Stimulated activated CD4-positive, alpha-beta T cell treated with anti-CD3 and anti-CD28 coated beads, Interleukin-1b, Interleukin-23, amount 100 ng/mL, for 4 hours (primary cell): ENCODE measurements at regions not wholly inside any gene's neighbourhood (a gene's known extent, or its start where the extent isn't known, plus 50 kb on each side); places are given as distances from the start of the nearest gene placed in this dataset.
"Not testable (repeated sequence)": the region's sequence is repeated elsewhere in the genome, so short reads cannot be mapped to it uniquely, and the experiment has no call there.

Source experiments
- DNase-seq, 2 donors: peaks; one replicate each; pipeline ENCODE4 v3.0.0-alpha.2; 2020; ENCODE audit warnings: low read depth in 2 of 2

DNA sequence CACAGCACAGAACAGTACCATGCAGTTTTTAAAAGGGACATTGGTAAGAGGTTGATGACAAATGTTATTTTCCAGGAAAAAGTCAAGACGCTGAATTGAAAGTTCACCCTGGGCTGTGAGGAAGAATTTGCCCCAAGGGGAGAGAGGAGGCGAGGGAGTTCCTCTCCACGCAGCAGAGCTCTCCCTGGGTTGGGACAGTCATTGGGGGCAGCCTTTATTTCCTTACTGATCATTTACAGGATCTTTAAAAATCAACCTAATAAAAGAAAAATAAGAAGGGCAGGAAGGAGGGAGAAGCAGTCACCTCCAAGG, 49.9 kb upstream of the WNT7B start:
- DNase-seq = no peak

DNA sequence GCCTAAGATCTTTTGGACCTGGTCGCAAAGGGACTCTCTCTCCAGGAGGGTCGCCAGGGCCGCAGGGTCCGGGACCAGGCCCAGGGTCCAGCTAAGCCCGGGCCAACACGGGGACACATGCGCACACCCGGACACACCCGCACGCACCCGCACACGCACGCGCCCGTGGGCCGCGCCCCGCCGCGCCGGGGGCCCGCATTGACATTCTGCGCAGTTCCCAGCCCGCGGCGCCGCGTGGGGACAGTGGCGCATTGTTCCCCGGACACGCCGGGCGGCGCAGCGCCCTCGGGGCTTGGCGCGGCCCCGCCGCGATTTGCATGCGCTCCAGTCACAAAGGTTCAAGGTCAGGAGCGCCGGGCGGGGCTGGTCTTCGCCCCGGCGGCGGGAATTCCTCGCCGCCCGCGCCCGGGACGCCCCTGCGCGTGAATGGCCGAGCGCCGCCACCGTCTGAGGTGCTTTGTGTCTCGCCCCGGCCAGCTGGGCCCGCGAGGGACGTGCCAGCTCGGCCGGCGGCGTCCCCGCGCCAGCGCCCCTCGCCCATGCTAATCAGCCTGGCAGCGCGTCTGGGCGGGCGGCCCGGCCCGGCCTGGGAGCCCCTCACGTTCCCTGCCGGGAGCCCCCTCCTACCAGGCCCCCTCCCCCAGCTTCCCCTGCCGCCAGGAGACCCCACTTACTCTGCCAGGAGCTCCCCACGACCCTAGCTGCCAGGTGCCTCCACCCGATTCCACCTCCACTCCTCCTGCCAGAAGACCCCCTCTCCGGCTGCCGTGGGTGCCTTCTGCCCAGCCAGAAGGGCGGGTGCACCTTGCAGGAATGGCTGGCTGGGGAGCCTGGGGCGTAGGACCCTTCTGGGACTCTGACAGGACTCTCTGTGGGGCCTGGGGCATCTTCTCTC, 50.5 kb upstream of the WNT7B start:
- DNase-seq = no peak

DNA sequence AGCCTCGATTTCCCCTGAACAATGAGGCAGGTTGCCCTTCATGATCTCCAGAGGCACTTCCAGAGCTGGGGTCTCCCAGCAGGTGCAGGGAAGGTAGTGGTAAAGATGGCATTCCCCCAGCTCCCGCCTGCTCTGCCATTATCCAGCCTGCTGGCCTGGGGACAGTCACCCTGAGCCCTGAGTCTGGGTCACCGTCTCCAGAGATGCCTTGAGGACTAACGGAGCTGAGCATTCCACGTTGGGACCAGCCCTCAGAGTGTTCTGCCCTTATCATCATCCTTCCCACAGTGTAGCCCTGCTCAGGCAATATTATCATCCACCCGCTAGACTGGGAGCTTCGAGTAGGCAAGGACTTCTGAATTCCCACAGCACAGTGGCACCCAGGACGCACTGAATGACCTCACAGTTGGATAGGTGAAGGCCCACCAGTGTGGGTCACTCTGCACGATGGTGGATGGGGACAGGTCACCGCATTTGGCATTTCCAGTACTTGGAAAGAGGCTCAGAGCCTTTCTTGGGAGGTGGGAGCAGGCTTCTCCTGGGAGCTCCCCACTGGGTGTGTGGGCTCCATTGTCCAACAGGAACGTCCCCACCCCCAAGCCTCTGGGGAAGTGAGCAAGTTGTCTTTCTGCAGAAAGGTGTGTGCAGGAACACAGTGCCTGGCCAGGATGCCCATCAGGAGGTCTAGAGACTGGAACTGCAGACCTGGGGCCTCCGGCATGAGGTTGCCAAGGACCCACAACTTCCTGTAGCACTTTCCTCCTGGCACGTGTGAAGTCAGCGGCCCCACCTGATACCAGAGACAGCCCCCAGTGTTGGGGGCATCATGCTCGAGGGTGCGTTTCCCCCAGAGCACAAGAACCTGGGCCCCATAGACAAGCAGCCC, 51.4 kb upstream of the WNT7B start:
- DNase-seq = no peak

DNA sequence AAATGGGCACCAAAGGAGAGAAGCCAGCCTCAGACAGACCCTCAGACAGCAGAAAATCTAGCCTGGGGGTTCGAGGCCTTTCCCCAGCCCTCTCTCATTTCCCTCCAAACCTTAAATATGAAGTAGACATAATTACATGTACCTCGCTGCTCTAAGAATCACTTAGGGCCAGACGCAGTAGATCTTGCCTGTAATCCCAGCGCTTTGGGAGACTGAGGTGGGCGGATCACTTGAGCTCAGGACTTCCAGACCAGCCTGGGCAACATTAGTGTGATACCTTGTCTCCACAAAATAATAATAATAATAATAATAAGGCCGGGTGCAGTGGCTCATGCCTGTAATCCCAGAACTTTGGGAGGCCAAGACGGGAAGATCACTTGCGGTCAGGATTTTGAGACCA, 52.1 kb upstream of the WNT7B start:
- DNase-seq = no peak

DNA sequence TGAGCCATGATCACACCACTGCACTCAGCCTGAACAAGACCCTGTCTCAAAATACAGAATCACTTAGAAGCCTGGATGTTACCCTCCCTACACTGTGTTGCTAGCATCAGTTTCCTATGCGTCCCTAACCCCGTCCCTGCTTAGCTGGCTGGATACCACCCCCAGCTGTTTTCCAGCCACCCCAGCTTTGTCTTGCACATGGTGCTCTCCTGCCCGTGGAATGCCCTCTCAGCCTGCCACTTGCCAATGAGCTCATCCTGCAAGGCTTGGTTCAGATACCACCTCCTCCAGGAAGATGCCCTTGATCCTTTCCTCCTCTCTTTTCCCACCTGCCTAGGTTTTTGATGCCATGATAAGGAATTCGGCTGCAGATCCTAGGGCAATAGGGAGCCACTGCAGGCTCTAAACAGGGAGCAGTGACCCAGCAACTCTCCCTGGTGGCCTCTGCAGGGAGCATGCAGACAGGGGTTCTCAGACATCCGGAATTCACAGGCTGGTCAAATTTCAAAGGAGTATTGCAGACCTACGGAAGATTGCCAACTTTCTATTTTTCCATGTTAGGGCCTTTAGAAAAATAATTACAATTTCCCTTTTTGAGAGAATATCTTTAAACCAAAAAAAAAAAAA, 52.7 kb upstream of the WNT7B start:
- DNase-seq = no peak

DNA sequence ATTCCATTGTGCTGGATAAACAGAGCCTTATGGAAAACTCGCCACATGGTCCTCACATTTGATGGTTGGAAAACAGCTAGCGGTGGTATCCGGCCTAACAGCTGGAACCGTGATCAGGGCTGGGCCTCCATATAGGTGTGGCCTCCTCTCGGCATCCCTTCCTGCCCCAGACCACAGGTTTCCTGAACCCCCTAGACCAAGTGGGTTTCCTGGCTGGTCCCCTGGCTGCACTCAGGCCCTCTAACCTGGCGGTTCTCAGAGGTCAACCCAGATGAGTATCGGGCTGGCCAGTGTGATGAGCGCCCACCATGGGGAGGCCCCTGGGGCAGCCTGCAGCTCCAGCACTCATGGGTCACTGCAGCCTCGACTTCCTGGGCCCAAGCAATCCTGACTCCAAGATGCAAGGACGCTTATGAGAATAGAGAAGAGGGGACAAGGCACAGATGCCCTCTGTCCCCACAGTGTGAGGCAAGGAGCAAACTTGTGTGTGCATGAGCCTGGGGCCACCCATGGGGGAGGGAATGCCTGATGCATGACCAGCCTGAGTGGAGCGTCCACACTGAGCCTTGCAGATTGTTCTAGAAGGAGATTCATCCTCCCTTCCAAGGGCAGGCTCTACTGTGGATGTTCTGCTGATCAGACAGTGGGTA, 53.4 kb upstream of the WNT7B start:
- DNase-seq = no peak

DNA sequence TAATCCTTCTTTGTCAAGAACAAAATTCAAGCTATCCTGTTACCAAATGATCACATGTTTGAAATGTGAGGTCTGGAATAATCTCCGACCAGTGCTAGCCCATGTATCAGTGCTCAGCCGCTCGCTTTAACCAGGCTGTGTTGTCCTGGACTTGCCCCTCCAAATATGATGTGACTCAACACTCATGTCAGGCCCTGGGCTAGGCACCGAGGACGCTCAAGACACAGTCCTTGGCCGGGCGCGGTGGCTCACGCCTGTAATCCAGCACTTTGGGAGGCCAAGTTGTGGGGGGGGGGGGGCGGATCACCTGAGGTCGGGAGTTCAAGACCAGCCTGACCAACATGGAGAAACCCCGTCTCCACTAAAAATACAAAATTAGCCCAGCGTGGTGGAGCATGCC, 54.1 kb upstream of the WNT7B start:
- no peak for DNase-seq

DNA sequence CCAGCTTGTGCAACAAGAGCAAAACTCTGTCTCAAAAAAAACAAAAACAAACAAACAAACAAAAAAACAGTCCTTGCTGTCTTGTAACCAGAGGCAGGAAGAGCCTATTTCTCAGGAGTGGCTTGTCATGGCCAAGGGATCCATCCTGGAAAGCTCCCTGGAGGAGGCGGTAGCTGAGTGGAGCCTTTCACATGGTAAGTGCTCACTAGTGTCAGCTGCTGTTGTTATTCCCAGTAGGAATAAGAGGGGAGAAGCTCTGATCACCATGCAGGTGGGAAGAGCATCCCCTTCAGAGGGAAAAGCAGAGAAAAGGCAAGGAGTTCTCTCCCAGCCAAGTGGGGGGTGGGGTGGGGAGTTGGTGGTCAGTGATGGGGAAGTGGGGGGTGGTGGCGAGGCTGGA, 54.6 kb upstream of the WNT7B start:
- no peak for DNase-seq

DNA sequence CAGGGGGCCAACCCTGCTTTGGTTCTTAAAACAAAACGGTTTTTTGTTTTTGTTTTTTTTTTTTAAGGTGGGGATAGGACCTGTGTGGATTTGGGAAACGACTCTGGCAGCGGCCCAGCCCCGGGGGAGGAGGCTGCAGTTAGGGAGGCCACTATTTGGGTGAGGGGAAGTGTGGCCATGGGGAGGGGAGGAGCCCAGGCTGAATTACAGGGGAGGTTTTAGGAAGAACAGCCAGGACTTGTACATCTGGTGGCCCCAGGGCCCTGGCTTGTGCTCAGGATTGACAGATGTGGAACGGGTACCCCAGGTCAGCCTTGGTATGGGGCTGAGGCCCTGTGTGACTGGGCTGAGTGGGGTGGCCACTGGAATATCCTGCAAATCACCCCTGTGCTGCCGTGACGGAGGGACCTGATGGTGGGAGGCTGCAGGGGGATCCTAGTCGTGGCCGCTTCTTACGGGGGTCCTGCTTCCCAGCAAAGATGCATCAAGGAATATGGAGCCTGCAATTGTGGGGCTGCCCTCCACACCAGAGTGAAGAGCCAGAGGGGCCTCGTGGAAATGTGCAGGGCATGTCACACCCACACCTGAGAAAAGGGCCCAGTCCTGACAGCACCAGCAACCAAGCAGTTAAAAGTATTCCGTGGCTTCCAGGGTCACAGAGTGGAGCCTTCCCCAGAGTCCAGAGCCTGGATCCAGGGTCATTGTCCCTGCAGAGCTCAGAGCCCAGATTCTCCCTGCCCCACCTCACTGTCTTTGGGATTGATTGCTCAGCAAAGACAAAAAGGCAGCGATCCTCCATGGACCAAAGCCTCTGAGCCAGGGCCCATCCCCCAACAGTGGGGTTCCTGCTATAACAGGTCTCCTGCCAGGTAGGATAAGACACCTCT, 55.2 kb upstream of the WNT7B start:
- DNase-seq = no peak

DNA sequence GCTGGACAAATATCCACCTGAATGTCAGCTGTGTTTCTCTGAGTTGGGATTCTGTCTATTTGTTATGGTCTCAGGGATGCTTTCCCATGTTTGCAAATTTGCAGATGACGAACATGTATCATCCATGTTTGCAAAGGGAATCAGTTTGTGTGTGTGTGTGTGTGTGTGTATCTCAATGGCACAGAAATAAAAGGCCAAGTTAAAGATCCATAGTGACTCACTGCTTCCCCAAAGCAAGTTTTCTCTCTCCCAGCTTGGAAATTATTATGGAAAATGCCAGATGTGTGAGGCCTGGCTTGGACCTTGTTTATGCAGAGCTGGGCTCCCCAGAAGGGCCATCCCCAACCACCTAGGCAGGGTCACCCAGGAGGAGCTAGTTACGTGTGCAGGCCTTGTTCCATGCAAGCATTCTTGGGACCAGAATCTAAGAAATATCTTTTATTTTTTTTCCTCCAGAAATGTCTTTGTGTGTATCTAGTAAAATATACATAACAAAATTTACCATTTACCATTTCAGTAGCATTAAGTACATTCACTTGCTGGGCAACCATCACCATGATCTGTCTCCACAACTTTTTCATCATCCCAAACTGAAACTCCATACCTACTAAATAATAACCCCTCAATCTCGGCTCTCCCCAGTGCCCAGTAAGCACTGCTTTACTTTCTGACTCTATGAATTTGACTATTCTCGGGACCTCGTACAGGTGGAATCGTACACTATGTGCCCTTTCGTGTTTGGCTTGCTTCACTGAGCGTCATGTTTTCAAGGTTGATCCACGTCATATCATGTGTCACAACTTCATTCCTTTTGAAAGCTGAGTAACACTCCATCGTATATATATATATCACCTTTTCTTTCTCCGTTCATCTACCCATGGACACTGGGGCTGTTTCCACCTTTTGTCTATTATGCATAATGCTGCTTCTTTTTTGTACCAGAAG, 56.6 kb upstream of the WNT7B start:
- DNase-seq = no peak

DNA sequence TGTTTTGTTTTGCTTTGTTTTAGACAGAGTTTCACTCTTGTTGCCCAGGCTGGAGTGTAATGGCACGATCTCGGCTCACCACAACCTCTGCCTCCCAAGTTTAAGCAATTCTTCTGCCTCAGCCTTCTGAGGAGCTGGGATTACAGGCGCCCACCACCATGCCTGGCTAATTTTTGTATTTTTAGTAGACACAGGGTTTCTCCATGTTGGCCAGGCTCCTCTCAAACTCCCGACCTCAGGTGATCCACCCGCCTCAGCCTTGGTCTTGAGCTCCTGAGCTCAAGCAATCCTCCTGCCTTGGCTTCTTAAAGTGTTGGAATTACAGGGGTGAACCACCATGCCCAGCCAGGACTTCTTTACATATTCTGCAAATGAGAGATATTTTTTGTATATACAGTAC, 57.5 kb upstream of the WNT7B start:
- not testable (repeated sequence) for DNase-seq

DNA sequence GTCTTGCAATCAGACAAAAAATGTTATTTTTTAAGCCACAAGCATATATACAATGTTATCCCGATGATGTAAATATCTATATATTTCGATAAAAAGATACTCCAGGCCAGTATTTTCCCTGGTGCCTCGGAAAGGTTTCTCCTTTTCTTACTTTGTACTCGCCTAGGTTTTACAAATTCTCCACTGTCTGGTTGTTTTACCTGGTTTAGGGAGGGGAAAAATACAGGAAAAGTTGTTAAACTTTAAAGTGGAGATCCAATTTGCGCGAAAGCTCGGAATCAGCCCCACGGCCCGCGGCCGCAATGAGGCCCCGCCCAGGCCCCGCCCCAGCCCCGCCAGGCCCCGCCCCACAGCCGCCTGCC, 58.4 kb upstream of the WNT7B start:
- no peak for DNase-seq

DNA sequence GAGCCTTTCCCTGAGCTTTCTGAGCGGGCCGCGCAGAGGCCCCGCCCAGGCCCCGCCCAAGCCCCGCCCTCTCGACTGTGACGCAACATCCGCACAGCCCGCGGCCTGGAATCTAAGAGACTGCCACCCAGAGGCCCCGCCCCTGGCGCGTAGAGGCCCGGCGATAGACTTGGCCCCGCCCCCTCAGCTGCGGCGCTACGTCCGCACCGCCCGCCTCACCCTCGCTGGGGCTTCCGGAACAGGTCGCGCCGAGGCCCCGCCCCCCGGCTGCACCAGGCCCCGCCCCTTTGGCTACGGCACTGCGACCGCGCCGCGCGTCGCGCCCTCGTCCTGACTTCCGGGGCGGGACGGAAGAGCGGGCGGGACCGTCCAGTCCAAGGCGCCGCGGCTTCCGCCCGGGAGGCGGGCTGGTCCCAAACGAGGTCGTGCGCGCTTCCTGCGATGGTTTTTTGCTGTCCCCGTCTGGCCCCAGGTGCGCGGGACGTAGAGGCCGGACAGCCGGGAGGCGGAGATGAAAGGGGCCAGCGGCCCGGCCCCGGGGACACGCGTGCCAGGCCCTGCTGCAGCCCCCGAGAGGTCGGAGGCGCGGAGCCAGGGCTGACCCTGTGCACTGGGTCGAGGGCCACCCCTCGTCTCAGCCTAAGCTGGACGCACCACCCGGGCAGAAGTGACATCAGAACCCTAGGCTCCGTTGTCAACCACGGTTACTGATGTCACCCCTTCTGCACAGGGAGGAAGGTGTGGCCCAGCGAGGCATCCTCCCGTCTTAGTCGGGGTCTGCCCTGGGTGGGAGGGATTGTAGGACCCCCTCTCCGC, 59.0 kb upstream of the WNT7B start:
- DNase-seq = peak; percentile 100

DNA sequence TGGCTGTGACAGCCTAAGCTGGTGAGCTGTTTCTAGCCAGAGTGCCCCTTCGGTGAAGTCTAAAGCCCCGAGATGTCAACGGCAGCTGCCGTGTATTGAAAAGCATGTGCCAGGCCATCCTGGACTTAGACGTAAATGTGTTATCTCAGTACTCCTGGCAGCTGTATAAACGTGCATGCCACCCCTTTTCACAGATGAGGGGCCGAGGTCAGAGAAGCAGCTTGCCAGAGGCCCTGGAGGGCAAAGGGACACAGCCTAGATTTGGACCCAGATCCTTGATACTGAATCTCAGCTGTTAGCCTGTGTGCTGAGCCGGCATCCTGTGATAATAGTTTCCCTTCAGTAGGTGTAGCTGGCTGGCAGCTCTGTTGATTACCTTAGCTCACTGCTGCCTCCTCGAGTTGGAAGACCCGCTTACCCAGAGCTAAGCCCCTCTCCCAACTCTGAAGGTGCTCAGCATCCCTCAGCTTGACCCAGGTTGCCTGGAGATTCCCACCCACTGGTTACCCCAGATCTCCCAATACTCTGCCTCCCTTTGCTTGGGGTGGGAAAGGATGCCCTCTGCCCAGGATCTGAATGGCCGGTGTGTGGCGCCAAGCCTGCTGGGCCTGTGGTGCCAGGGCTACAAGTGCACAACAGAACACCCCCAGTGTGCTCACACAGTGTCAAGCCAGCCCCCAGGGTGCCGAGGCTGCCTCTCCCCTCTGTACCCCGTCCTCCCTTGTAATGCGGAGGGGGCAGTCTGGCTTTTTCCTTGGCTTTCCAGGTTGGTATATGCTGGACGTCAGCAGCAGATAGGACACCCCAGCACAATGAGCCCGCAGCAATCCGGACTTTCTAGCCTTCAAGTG, 59.8 kb upstream of the WNT7B start:
- DNase-seq = peak; percentile 17 to 45

DNA sequence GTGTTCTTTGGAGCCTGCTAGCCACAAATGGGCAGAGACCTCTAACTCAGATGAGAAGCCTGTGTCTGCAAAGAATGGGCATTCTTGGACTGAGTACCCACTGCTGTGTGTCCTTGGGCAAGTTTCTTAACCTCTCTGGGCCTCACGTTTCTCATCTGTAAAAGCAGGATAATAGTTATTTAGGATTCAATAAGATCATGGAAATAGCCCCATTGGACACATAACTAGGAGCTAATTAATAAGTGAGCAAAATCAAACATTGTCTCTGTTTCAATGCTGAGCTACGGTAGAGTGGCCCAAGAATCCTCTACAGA, 61.2 kb upstream of the WNT7B start:
- no peak for DNase-seq

DNA sequence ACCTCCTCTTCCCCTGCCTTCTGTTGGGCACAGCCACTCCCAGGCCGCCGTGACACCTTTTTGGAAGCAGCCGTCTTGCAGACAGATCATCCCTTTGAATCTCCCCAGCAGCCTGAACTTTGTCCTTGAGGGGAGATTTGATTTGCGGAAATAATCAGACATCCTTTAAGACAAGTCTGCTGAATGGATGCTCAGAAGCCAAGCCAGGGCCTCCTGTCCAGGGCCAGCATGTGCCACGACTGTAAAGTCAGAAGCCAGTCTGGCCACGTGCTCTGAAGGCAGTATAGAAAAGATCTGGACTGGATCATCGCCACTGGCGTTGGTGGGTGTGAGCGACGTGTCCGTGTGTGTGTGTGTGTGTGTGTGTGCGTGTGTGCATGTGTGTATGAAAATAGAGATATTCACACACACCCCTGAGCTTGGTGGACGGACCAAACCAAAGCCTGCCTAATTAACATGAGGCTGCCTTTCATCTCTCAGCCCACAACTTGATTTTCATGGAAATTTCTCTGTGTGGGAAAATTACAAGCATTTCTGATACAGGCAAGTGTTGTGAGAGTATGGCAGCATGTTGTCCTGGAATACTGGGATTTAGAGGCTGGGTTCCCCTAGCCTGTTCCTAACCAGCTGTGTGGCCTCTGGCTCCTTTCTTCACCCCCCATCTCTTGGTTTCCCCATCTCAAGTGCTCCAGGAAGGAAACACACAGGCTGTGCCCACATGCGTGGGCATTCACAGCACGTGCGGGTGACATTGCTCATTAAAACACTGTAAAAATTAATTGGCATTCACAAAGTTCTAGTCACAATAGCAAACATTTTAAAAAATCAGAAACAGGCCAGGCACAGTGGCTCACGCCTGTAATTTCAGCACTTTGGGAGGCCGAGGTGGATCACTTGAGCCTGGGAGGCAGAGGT, 61.8 kb upstream of the WNT7B start:
- no peak for DNase-seq

DNA sequence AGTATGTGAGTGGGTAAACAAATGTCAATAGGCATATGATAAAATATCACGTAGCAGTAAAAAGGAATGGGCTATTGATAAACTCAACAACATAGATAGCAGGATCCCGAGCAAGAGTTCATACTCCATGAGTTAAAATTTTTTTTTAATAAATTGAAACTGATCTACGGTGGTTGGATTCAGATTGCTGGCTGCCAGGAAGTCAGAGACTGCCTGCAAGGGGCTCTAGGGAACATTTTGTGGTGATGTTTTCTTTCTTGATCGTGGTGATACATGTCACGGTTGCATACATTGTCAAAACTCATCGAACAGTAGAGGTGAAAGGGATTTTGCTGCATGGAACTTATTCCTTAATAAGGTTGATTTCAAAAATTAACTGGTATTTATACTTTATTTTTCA, 62.6 kb upstream of the WNT7B start:
- no peak for DNase-seq
